GM12878 (cell line): ENCODE measurements at regions not wholly inside any gene's neighbourhood (a gene's known extent, or its start where the extent isn't known, plus 50 kb on each side); places are given as distances from the start of the nearest gene placed in this dataset.

ENCODE experiments used
- ATAC-seq: fragments of 200-7000 bp; cut with Tn5 transposase; 3 replicates; pipeline ENCODE4 v1.9.1; 2020; ENCODE audit warnings: mild to moderate bottlenecking, moderate library complexity
- BruUV-seq: library from RNA; stranded (reverse); fragments of 400-500 nt; replicated peaks from 2 replicates; lab custom pipeline; 2021; lab: Mats Ljungman, UMichigan
- CTCF ChIA-PET: fragments of 300-600 bp; sonication (Branson Sonifier 250); formaldehyde crosslinking; extraction: SDS; loops from one replicate; lab custom pipeline; 2021; ENCODE audit warnings: inconsistent platforms; lab: Yijun Ruan, JAX
- POLR2A ChIA-PET: fragments of 350-600 bp; formaldehyde crosslinking; extraction: SDS; loops from one replicate; lab custom pipeline; 2021; ENCODE audit warnings: inconsistent platforms; lab: Charles Lee
- RAD21 ChIA-PET: fragments of 300-600 bp; sonication (Branson Sonifier 250); formaldehyde crosslinking; loops from one replicate; lab custom pipeline; 2023; ENCODE audit warnings: antibody characterized with exemption; ENCODE audit not compliant: unreplicated experiment; lab: Charles Lee
- SMC1A ChIA-PET: fragments of 300-600 bp; sonication (Branson Sonifier 250); formaldehyde crosslinking; loops from one replicate; lab custom pipeline; 2023; ENCODE audit not compliant: unreplicated experiment, uncharacterized antibody; lab: Charles Lee
- DNase-seq: peaks from one replicate; pipeline ENCODE4 v3.0.0-alpha.2; 2011; ENCODE audit warnings: low read depth, low spot score
- FAIRE-seq: peaks from 3 replicates; lab custom pipeline; 2011; peaks lifted over from hg19 to GRCh38; lab: Jason Lieb, UNC
- H2AFZ ChIP-seq: 2 replicates; pipeline ENCODE4 v1.6.0; 2011; ENCODE audit warnings: low read depth, low read length, control low read depth; ENCODE audit not compliant: control insufficient read depth
- H3K27ac ChIP-seq: 2 replicates; pipeline ENCODE4 v1.5.1; 2011; ENCODE audit warnings: control low read depth; ENCODE audit not compliant: control insufficient read depth, insufficient read depth
- H3K27me3 ChIP-seq, 2 experiments: replicated peaks in 1 of 2; 2 replicates each; pipeline versions ENCODE4 v1.6.0 to v1.6.1; 2011; ENCODE audit warnings: low read length in 1 of 2; ENCODE audit not compliant: control insufficient read depth in 2 of 2, insufficient read depth in 2 of 2
- H3K36me3 ChIP-seq, 2 experiments: 2 replicates each; pipeline ENCODE4 v1.5.1; 2011; ENCODE audit warnings: low read length in 1 of 2; ENCODE audit not compliant: control insufficient read depth in 2 of 2, insufficient read depth in 2 of 2
- H3K4me1 ChIP-seq: 2 replicates; pipeline ENCODE4 v1.6.1; 2011; ENCODE audit warnings: mild to moderate bottlenecking, low read length, moderate library complexity, mixed read lengths; ENCODE audit not compliant: control insufficient read depth, insufficient read depth
- H3K4me2 ChIP-seq: 2 replicates; pipeline ENCODE4 v1.6.0; 2011; ENCODE audit warnings: control low read depth; ENCODE audit not compliant: control insufficient read depth, insufficient read depth
- H3K4me3 ChIP-seq: fragments of 200-600 bp; sonication (generic); 2 replicates; pipeline ENCODE4 v1.5.1; 2016
- H3K79me2 ChIP-seq: 2 replicates; pipeline ENCODE4 v1.6.0; 2011; ENCODE audit warnings: low read length; ENCODE audit not compliant: control insufficient read depth, insufficient read depth
- H3K9ac ChIP-seq: 2 replicates; pipeline ENCODE4 v1.8.0; 2011; ENCODE audit warnings: low read length, control low read depth, mixed read lengths; ENCODE audit not compliant: control insufficient read depth, insufficient read depth
- H3K9me3 ChIP-seq: replicated peaks from 3 replicates; pipeline ENCODE4 v1.5.1; 2011; ENCODE audit warnings: mild to moderate bottlenecking, low read length; ENCODE audit not compliant: control insufficient read depth, insufficient read depth
- H4K20me1 ChIP-seq: 2 replicates; pipeline ENCODE4 v1.6.0; 2011; ENCODE audit not compliant: control insufficient read depth, insufficient read depth
- ASH2L ChIP-seq: fragments of 300-600, 200-600 bp; sonication (generic); IDR thresholded peaks from 2 replicates; pipeline ENCODE4 v1.6.1; 2017; ENCODE audit warnings: low read depth, mild to moderate bottlenecking, borderline replicate concordance
- BCLAF1 ChIP-seq: fragments of 450-650 bp; IDR thresholded peaks from 2 replicates; pipeline ENCODE4 v1.6.1; 2017; ENCODE audit warnings: antibody characterized with exemption, mild to moderate bottlenecking, moderate library complexity
- CBFB ChIP-seq: IDR thresholded peaks from 2 replicates; pipeline ENCODE4 v1.6.1; 2016; ENCODE audit warnings: antibody characterized with exemption, low read depth
- CREM ChIP-seq: IDR thresholded peaks from 2 replicates; pipeline ENCODE4 v1.6.1; 2014; ENCODE audit warnings: antibody characterized with exemption, low read depth
- DPF2 ChIP-seq: fragments of 450-650 bp; IDR thresholded peaks from 2 replicates; pipeline ENCODE4 v1.6.1; 2017; ENCODE audit warnings: mild to moderate bottlenecking
- GATAD2B ChIP-seq: fragments of 450-650 bp; conservative IDR thresholded peaks from 2 replicates; pipeline ENCODE4 v1.6.1; 2017; ENCODE audit warnings: low read depth, mild to moderate bottlenecking, moderate library complexity
- HDAC6 ChIP-seq: fragments of 200-600 bp; sonication (generic); IDR thresholded peaks from one replicate; pipeline ENCODE4 v1.8.0; 2017; ENCODE audit warnings: antibody characterized with exemption; ENCODE audit not compliant: unreplicated experiment
- MAX ChIP-seq: IDR thresholded peaks from 2 replicates; pipeline ENCODE4 v1.6.1; 2012; ENCODE audit warnings: low read depth, low read length, improper control_type of control experiment
- MTA2 ChIP-seq: fragments of 450-650 bp; IDR thresholded peaks from 2 replicates; pipeline ENCODE4 v1.6.1; 2016; ENCODE audit warnings: low read depth, mild to moderate bottlenecking, moderate library complexity
- NFXL1 ChIP-seq: fragments of 450-650 bp; IDR thresholded peaks from 2 replicates; pipeline ENCODE4 v1.6.1; 2017; ENCODE audit warnings: antibody characterized with exemption, mild to moderate bottlenecking, borderline replicate concordance
- NRF1 ChIP-seq: conservative IDR thresholded peaks from 2 replicates; pipeline ENCODE4 v1.6.1; 2011; ENCODE audit warnings: mild to moderate bottlenecking, low read depth, low read length, improper control_type of control experiment
- TCF12 ChIP-seq: IDR thresholded peaks from 2 replicates; pipeline ENCODE4 v1.6.1; 2011; ENCODE audit warnings: low read depth, mild to moderate bottlenecking, low read length
- WGBS: methylation state at CpG from one replicate; pipeline ENCODE4 v1.1.6; 2016; ENCODE audit warnings: low lambda C conversion rate; ENCODE audit not compliant: insufficient replicate concordance, insufficient coverage; ENCODE audit errors: missing lambda C conversion rate; 5-methylcytosine and 5-hydroxymethylcytosine counted together
- in situ Hi-C: fragments of 300-500 bp; cut with MboI; formaldehyde crosslinking; loops from 9 replicates; pipeline ENCODE4 v1.14.3; 2018; ENCODE audit warnings: mixed read lengths
- intact Hi-C: fragments of 100-400 bp; cut with micrococcal nuclease; formaldehyde crosslinking; loops from one replicate; pipeline ENCODE4 v1.14.2; 2022; ENCODE audit not compliant: unreplicated experiment
- TF ChIP-seq, protein P1 (sequence below): fragments of 450-650 bp; IDR thresholded peaks from 2 replicates; pipeline ENCODE4 v1.6.1; 2017; ENCODE audit warnings: mild to moderate bottlenecking, moderate library complexity

DNA sequence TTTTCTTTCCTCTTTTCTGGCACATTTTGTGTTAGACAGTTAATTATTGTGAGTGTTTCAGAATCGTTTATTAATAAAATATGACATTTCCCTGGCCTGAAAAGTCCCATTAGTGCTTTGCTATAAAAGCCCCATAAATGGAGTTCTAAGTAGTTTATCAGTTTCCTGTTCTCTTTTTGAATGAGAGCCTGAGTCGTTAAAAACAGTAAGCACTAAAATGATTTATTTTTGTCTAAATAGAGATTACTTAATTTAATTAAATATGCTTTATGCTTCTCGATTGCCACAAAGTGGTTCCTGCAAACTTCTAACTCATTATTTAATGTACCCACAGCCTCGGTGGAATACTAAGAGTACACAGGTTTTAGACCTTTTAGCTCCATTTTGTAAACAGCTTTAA lies 577.9 kb downstream of the C6orf118 start:
- ChIA-PET POLR2A (no interaction called here), CTCF (no interaction called here), SMC1A (no interaction called here), RAD21 (no interaction called here)
- Histone ChIP-seq H2AFZ (no peak overlapping the region), H3K36me3 (no peaks in the 10 kb centered on the region), H3K27ac (no peak overlapping the region), H3K4me3 (no peak overlapping the region), H3K4me1 (no peaks in the 10 kb centered on the region), H3K79me2 (no peaks in the 10 kb centered on the region), H3K27me3 (no peaks in the 10 kb centered on the region), H4K20me1 (no peaks in the 10 kb centered on the region), H3K4me2 (no peak overlapping the region), H3K9me3 (no peaks in the 10 kb centered on the region), H3K9ac (no peak overlapping the region)
- BruUV-seq = no TSS peak
- in situ Hi-C loops (no loop called here), intact Hi-C loops (no loop called here)
- no peak for TF ChIP-seq BCLAF1
- no peak for TF ChIP-seq MTA2
- TF ChIP-seq HDAC6 = no peak
- TF ChIP-seq CREM = no peak
- no peak for TF ChIP-seq NFXL1
- no peak for DNase-seq
- ATAC-seq = no peak
- 0% methylated on average over 4 of the region's 4 CpGs for WGBS
- no peak for FAIRE-seq

GRCh38 chr6:164721460-164721859 lies 587.9 kb downstream of the C6orf118 start:
- BruUV-seq = no TSS peak
- Histone ChIP-seq H3K4me2 (no peak overlapping the region), H3K4me3 (no peak overlapping the region), H3K79me2 (no peaks in the 10 kb centered on the region), H3K9me3 (no peaks in the 10 kb centered on the region), H3K27ac (no peak overlapping the region), H3K9ac (no peak overlapping the region), H2AFZ (no peak overlapping the region), H3K36me3 (no peaks in the 10 kb centered on the region), H3K4me1 (no peaks in the 10 kb centered on the region), H3K27me3 (no peaks in the 10 kb centered on the region), H4K20me1 (no peaks in the 10 kb centered on the region)
- ChIA-PET RAD21 (no interaction called here), SMC1A (no interaction called here), CTCF (no interaction called here), POLR2A (no interaction called here)
- DNase-seq = no peak
- FAIRE-seq = no peak
- in situ Hi-C loops = no loop called here
- WGBS = 10% methylated on average over 4 of the region's 4 CpGs
- no peak for ATAC-seq
- intact Hi-C loops = no loop called here
- TF ChIP-seq, protein P1, sequence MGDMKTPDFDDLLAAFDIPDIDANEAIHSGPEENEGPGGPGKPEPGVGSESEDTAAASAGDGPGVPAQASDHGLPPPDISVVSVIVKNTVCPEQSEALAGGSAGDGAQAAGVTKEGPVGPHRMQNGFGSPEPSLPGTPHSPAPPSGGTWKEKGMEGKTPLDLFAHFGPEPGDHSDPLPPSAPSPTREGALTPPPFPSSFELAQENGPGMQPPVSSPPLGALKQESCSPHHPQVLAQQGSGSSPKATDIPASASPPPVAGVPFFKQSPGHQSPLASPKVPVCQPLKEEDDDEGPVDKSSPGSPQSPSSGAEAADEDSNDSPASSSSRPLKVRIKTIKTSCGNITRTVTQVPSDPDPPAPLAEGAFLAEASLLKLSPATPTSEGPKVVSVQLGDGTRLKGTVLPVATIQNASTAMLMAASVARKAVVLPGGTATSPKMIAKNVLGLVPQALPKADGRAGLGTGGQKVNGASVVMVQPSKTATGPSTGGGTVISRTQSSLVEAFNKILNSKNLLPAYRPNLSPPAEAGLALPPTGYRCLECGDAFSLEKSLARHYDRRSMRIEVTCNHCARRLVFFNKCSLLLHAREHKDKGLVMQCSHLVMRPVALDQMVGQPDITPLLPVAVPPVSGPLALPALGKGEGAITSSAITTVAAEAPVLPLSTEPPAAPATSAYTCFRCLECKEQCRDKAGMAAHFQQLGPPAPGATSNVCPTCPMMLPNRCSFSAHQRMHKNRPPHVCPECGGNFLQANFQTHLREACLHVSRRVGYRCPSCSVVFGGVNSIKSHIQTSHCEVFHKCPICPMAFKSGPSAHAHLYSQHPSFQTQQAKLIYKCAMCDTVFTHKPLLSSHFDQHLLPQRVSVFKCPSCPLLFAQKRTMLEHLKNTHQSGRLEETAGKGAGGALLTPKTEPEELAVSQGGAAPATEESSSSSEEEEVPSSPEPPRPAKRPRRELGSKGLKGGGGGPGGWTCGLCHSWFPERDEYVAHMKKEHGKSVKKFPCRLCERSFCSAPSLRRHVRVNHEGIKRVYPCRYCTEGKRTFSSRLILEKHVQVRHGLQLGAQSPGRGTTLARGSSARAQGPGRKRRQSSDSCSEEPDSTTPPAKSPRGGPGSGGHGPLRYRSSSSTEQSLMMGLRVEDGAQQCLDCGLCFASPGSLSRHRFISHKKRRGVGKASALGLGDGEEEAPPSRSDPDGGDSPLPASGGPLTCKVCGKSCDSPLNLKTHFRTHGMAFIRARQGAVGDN = no peak
- no peak for TF ChIP-seq TCF12
- no peak for TF ChIP-seq MAX
- no peak for TF ChIP-seq CBFB
- no peak for TF ChIP-seq GATAD2B
- TF ChIP-seq CREM = no peak
- TF ChIP-seq NRF1 = no peak
- no peak for TF ChIP-seq DPF2
- TF ChIP-seq ASH2L = no peak
